GM12892 (cell line): ENCODE measurements at regions not wholly inside any gene's neighbourhood (a gene's known extent, or its start where the extent isn't known, plus 50 kb on each side); places are given as distances from the start of the nearest gene placed in this dataset.

Experiments used
- POLR2A ChIP-seq: IDR thresholded peaks from 2 replicates; pipeline ENCODE4 v1.6.1; 2011; ENCODE audit warnings: low read depth, low read length, control low read depth
- POLR2AphosphoS5 ChIP-seq: IDR thresholded peaks from 2 replicates; pipeline ENCODE4 v1.6.1; 2011; ENCODE audit warnings: low read depth, low read length, control low read depth
- TAF1 ChIP-seq: IDR thresholded peaks from 2 replicates; pipeline ENCODE4 v1.6.1; 2011; ENCODE audit warnings: low read depth, mild to moderate bottlenecking, control low read depth, low read length, borderline replicate concordance

DNA sequence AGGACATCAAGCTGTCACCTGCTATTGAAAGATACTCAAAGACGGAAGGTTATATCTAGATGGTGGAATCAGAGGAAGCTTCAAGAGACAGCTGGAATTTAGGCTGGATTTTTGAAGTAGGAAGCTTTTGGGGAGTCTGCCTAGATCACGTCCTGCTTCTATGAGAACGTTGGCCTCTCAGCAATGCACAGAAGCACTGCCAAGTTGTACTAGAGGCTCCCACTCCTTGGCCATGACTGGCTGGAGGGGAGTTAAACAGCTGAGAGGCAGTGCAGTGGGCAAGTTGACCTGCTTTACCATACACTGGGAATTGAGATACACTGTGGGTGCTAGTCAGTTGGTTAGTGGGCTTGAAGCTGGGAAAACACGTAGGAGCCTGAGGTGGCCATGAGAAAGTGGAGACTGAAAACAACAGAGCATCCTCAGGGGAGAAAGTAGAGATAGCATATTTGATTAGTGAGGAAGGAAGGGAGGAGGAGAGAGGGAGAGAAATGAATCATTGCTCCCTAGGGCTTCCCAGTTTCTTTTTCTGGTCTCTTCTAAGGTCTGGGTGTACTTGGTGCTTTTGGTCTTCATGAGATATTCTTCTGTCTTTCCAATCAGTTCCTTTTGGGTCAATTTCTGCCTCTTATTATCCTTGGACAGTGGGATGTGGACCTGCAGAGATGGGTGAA, 110.8 kb downstream of the EMP1 start:
- TF ChIP-seq POLR2A (no peak), TAF1 (no peak), POLR2AphosphoS5 (no peak)
